Endothelial cell (in vitro differentiated cells): ENCODE measurements at regions not wholly inside any gene's neighbourhood (a gene's known extent, or its start where the extent isn't known, plus 50 kb on each side); places are given as distances from the start of the nearest gene placed in this dataset.

Experiments used
- DNase-seq: peaks from one replicate; pipeline ENCODE4 v3.0.0; 2021; ENCODE audit warnings: low spot score
- H3K27ac Mint-ChIP-seq: one replicate; pipeline ENCODE4 v1.8.0; 2021; ENCODE audit warnings: mixed read lengths, inconsistent platforms; ENCODE audit not compliant: unreplicated experiment
- H3K27me3 Mint-ChIP-seq: one replicate; pipeline ENCODE4 v1.8.0; 2021; ENCODE audit warnings: mild to moderate bottlenecking, moderate library complexity, mixed read lengths, inconsistent platforms; ENCODE audit not compliant: unreplicated experiment
- H3K36me3 Mint-ChIP-seq: one replicate; pipeline ENCODE4 v1.8.0; 2021; ENCODE audit warnings: mild to moderate bottlenecking, low read depth, mixed read lengths, inconsistent platforms; ENCODE audit not compliant: unreplicated experiment
- H3K4me1 Mint-ChIP-seq: one replicate; pipeline ENCODE4 v1.8.0; 2021; ENCODE audit warnings: mild to moderate bottlenecking, mixed read lengths, inconsistent platforms; ENCODE audit not compliant: unreplicated experiment
- H3K4me3 Mint-ChIP-seq: one replicate; pipeline ENCODE4 v1.8.0; 2021; ENCODE audit warnings: mild to moderate bottlenecking, mixed read lengths, inconsistent platforms; ENCODE audit not compliant: unreplicated experiment
- H3K9me3 Mint-ChIP-seq: one replicate; pipeline ENCODE4 v1.8.0; 2021; ENCODE audit warnings: mixed read lengths, inconsistent platforms; ENCODE audit not compliant: unreplicated experiment
- CTCF ChIP-seq: fragments of 200-600 bp; sonication (generic); IDR thresholded peaks from one replicate; pipeline ENCODE4 v1.5.0; 2021; ENCODE audit warnings: antibody characterized with exemption; ENCODE audit not compliant: unreplicated experiment

- no peak for DNase-seq
- H3K4me1 Mint-ChIP-seq, result no peaks in the 10 kb centered on the region
- no peak overlapping the region for H3K4me3 Mint-ChIP-seq
- no peak for TF ChIP-seq CTCF
- H3K27me3 Mint-ChIP-seq, result peaks cover 4% of the 10 kb centered on the region
- H3K36me3 Mint-ChIP-seq, result no peaks in the 10 kb centered on the region
- no peaks in the 10 kb centered on the region for H3K9me3 Mint-ChIP-seq
- H3K27ac Mint-ChIP-seq, result no peak overlapping the region
These were observed 56.7 kb downstream of the P2RY1 start for GRCh38 chr3:152891678-152892077.

- TF ChIP-seq CTCF, result no peak
- Mint-ChIP-seq H3K4me1 (no peaks in the 10 kb centered on the region), H3K27me3 (peaks cover 4% of the 10 kb centered on the region), H3K4me3 (no peak overlapping the region), H3K27ac (no peak overlapping the region), H3K9me3 (no peaks in the 10 kb centered on the region), H3K36me3 (no peaks in the 10 kb centered on the region)
- DNase-seq, result no peak
These were observed 57.5 kb downstream of the P2RY1 start for GRCh38 chr3:152892446-152892845.

GRCh38 chr3:152893647-152894046 is 58.7 kb downstream of the P2RY1 start:
- no peaks in the 10 kb centered on the region for H3K36me3 Mint-ChIP-seq

GRCh38 chr3:152899306-152899705 is 64.4 kb downstream of the P2RY1 start:
- no peak overlapping the region for H3K4me3 Mint-ChIP-seq
- no peak for TF ChIP-seq CTCF
- H3K4me1 Mint-ChIP-seq, result no peaks in the 10 kb centered on the region
- DNase-seq, result no peak
- no peaks in the 10 kb centered on the region for H3K9me3 Mint-ChIP-seq
- no peak overlapping the region for H3K27ac Mint-ChIP-seq
- peaks cover 1% of the 10 kb centered on the region for H3K27me3 Mint-ChIP-seq
- no peaks in the 10 kb centered on the region for H3K36me3 Mint-ChIP-seq

More at GRCh38 chr3:152893647-152894046, 58.7 kb downstream of the P2RY1 start:
- Mint-ChIP-seq H3K9me3 (no peaks in the 10 kb centered on the region), H3K27ac (no peak overlapping the region), H3K27me3 (peaks cover 4% of the 10 kb centered on the region), H3K4me1 (no peaks in the 10 kb centered on the region), H3K4me3 (no peak overlapping the region)
- DNase-seq, result no peak
- no peak for TF ChIP-seq CTCF

GRCh38 chr3:152902141-152902669 is 67.3 kb downstream of the P2RY1 start:
- H3K4me1 Mint-ChIP-seq, result no peaks in the 10 kb centered on the region
- H3K36me3 Mint-ChIP-seq, result no peaks in the 10 kb centered on the region
- DNase-seq, result no peak
- no peaks in the 10 kb centered on the region for H3K9me3 Mint-ChIP-seq
- no peak overlapping the region for H3K4me3 Mint-ChIP-seq
- TF ChIP-seq CTCF, result no peak
- no peaks in the 10 kb centered on the region for H3K27me3 Mint-ChIP-seq
- H3K27ac Mint-ChIP-seq, result no peak overlapping the region
